NCI-H128 (cell line): ENCODE measurements at regions not wholly inside any gene's neighbourhood (a gene's known extent, or its start where the extent isn't known, plus 50 kb on each side); places are given as distances from the start of the nearest gene placed in this dataset.
"Not testable (repeated sequence)": the region's sequence is repeated elsewhere in the genome, so short reads cannot be mapped to it uniquely, and the experiment has no call there.

Experiments
- DNase-seq: peaks from one replicate; lab custom pipeline; 2025; ENCODE audit not compliant: unreplicated experiment; lab: John Stamatoyannopoulos, UW

DNA sequence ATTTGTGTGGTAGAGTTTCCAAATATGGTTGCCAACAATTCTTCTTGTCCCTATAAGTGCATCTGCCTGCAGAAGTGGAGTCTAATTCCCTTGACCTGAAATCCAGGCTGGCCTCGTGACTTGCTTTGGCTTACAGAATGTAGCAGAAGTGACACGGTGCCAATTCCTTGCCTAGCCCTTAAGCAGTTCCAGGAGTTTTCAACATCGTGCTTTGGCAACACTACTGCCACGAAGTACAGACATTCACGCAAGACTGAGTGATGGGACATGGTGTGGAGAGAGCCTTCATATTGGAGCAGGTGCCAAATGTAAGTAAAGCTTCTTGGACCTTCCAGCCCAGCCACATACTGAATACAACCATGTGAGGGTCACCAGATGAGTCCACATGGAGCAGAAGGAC lies 92.9 kb upstream of the NEK6 start:
- no peak for DNase-seq

DNA sequence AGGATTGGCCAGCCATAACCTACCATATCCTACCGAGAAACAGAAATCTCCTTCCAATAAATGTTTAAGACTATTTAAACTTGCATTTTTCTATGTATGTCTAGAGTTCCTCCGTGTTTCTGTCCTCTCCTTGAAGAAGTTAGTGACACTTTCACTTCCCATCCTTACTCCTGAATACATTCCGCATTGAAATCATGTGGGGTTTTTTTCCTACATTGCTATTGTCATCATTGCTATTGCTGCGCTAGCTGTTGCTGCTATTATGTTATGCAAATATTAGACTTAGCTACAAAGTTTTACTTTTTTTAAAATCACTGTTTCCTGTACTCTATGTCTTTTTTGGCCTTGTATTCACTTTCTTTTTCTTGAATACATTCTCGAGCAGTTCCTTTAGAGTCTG lies 83.3 kb upstream of the NEK6 start:
- no peak for DNase-seq

DNA sequence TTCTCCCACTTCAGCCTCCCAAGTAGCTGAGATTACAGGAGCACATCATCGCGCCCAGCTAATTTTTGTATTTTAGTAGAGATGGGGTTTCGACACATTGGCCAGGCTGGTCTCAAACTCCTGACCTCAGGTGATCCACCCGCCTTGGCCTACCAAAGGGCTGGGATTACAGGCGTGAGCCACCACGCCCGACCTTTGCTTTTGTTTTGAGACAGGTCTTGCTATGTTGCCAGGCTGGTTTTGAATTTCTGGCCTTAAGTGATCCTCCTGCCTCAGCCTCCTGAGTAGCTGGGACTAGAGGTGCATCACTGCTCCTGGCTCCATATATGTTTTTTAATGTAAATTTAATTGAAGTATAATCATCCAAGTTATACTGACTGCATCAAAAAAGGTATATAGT lies 80.2 kb upstream of the NEK6 start:
- DNase-seq: not testable (repeated sequence)

DNA sequence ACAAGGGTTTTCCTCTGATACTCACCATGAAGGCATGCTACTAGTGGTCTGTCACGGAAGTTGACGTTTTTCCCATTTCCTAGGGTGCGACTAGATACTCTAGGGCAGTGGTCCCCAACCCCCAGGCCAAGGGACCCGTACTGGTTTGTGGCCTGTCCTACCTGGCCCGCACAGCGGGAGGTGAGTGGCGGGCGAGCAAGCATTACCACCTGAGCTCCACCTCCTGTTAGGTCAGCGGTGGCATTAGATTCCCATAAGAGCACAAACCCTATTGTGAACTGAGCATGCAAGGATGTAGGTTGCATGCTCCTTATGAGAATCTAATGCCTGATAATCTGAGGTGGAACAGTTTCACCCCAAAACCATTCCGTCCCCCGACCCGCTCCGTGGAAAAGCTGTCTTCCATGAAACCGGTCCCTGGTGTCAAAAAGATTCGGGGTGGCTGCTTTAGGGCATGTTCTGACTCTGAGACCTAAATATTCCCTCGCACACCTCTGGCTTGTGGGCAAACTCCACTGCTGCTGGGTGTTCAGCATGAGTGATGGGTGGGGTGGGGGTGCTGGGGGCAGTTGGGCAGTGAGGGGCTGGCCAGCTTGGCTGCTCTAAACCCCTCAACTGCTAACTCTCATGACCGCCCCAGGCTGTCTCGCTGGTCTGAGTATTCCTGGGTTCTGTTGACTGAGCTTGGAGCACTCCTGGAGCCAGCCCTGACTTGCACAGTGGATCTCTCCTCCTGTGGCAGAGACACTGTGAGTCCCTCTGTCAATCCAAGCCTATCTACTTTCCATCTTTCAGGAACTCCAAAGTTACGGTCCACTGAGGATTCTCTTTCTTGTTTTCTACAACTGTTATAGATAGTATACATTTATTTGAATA lies 78.3 kb upstream of the NEK6 start:
- no peak for DNase-seq

DNA sequence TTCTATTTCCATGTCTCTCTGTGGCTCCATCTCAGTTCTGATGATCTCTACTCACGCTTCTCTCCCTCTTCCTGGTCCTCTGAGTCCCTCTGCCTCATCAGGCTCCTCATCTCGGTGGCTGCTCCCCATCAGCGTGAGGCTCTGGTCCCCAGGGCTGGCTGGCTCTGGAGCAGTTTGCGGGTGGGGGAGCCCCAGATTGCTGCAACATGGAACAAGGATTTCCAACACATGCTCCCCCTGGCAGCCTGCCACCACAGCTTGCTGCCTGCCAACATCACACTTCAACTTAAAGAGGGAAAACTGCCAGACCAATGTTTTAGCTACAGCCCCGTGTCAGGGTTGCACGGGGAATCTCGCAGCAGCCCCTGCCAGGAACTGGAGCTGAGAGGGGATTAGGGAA lies 77.2 kb upstream of the NEK6 start:
- peak; percentile 82 for DNase-seq

DNA sequence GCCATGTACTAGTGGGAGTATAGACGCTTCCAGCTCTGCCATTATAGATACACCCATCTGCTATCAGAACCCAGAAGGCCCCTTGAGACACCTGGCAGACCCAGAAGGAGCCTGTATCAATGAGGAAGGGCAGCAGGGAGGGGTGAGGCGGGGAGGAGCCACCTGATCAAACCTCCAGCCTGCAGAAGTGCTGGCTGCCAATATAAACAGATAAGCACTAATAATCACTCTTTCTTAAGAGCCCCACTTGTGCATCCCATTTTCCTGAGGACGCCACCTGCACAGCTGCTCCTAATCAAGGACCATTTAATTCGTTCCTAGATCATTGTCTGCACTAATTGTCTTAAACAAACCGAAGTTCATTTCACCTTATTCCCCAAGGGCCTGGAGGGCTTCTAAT lies 75.0 kb upstream of the NEK6 start:
- peak; percentile 23 for DNase-seq

DNA sequence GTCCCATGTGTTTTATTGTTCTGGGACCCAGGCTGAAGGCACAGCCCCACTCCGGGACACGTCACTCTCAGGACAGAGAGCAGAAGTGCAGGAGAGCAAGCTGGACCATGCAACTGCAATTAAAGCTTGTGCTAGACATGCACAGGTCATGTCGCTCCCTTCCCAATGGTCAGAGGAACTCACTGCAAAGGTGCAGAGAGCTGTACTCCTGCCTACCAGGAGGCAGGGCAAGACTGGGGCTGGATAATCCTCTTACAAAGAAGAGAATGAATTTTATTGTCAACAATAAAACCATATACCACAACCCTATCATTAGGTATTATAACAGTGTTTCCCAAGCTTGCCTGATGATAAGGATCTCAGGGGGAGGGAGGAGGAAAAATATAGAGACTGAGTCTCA lies 74.0 kb upstream of the NEK6 start:
- DNase-seq: no peak

DNA sequence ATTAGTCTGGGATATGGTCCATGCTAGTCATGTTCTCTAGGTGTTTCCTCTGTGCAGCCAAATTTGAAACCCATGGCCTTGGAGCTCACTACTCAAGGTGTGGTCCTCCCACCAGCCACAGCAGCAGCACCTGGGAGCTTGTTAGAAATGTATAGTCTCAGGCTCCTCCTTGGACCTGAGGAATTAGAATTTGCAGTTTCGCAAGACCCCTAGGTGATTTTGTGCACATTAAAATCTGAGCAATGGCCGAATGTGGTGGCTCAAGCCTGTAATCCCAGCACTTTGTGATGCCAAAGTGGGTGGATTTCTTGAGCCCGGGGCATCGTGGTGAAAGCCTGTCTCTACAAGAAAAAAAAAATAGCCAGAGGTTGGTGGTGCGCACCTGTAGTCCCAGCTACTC lies 72.3 kb upstream of the NEK6 start:
- no peak for DNase-seq

DNA sequence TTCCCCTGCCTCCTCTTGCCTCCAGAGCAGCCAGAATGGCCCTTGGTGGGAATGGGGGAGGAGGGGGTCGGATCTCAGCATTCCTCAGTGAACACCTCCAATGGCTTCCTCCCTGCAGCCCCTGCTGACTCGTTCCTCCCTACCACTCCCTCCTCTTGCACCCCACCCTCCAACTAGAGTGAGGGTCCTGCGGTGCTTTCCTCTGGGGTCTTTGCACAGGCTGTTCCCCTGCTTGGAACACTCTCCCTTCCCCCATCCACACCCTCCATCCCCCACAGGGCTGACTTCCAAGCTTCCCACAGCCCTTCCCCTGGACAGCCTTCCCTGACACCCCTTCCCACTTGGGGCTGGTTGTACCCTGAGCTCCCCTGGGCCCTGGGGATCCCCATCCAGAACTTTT lies 70.4 kb upstream of the NEK6 start:
- no peak for DNase-seq

DNA sequence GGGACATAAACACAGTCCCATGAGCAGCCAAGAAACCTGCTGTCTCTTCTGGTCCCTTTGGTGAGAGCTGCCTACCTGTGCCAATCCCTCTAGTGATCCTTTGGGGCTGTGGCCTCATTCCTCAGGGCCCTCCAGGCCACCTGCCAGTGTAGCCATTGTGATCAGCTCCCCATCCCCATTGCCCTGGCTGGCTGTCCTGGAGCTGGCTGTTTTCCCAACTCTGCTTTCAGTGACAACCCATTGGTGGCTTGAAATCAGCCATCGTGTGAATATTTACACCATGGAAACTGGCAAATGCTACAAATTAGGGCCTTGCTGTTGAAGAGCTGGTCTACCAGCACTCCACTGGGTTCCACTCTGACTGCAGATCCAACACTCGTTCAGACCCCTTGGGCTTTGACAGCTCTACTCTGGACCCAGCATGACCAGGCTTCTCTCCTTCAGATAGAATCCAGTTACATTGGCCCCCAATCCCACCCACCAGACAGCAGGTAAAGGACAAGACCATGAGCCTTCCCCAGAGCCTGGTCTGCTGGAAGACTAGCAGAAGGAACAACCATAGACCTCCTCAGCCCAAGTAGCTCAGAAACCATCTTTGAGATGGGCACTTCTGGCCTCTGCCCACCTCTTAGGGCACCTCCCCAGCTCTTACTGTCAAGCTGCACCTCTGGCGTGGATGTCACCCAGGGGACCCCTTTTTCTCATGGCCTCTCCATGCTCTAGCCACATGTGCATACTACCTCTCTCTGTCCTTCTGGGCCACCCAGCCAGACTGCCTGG lies 69.2 kb upstream of the NEK6 start:
- no peak for DNase-seq

DNA sequence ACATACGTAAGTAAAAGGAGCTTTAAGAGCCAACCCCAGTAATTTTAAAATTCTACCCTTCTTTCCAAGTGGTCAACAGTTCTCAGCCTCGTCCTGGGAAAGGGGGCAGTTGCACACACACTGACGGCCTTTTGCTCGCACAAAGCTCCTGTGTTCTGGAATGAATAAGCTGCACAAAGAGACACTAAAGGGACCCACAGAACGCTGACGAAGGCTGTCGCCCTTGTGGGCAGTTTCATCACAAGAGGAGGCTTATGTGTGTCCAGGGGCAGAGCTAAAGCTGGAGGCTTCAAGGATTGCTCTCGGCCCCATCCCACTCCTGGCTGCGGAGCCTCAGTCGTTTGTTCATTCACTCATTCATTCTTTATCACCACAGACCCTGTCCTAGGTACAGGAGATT lies 67.0 kb upstream of the NEK6 start:
- DNase-seq: no peak

DNA sequence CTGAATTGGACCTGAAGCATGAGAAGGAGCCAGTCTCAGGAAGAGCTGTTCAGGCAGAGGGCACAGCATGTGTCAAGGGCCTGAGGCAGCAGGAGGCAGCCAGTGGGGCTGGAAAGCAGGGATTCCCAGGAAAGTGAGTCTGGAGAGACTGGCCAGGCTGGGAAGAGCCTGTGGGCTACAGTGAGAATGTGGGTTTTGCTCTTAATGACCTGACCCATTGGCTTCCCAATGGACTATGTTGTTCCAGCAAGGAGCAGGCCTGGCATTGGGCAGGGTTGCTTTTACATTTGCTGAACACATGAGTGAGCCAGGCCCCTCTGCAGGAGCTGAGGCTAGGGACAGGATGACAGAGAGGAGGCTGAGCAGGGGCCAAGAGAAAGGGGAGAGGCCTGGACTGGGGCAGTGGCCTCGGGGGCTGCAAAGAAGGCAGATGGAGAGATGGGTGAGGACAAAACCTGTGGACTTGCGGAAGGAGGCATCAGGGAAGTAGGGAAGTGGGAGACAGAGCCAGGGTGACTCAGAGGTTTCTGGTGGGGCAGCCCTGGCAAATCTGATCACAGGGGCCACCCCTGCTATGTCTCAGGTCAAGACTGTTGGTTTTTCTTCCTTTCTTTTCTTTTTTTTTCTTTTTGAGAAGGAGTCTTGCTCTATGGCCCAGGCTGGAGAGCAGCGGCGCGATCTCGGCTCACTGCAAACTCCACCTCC lies 65.9 kb upstream of the NEK6 start:
- no peak for DNase-seq

DNA sequence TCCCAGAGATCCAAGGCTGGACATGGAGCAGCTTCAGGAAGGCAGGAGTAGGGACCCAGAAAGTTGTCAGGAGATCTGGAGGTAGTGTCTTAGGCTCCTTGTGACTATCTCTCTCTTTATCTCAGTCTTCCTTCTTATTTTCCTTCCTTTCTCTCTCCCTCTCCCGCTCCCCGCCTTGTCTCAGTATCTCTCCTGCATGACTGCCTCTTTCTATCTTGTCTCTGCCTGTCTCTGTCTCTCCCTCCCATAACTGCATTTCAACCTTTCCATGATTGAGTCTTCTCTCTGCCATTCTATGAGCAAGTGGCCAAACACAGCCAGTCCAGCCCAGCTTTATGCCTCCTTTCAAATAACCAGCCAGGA lies 61.0 kb upstream of the NEK6 start:
- DNase-seq: no peak

DNA sequence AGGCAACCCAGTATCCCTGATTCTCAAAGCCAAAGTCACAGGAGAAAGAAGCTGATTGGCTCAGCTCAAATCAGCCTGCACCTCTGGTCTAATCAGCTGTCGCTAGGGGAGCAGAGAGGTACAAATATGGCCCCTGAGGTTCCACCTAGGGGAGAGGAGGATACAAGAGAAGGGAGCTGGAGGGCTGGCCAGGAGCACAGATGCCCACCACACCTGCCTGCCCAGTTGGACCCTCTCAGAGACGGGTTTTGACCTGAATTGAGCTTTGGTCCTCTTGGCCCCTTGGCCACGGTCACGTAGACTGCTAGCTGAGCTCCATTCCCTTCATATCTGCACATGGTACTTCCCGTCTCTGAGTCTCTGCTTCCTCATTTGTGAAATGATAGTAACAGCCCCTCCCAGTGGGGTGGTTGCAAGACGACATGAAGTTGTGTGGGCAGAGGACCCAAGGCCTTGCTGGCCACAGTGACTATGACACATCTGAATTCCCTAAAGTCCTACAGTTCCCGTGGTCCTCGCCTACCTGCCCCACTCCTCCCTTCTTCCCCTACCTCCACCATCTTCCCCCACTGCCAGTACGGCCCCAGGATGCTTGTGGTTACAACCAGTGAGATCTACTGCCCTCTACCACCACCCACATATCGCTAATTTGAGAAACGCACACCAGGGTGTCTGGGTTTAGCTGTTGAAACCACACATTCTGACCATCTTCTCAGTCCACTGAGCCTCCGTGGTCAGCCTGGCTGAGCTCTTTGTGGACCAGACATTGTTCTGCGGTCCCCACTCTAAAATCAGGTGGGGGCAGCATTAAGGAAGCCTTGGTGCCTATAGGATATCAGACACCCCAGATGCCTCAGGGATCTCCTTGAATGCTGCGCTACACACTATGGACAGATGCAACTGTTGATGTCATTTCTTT lies 60.3 kb upstream of the NEK6 start:
- DNase-seq: no peak

DNA sequence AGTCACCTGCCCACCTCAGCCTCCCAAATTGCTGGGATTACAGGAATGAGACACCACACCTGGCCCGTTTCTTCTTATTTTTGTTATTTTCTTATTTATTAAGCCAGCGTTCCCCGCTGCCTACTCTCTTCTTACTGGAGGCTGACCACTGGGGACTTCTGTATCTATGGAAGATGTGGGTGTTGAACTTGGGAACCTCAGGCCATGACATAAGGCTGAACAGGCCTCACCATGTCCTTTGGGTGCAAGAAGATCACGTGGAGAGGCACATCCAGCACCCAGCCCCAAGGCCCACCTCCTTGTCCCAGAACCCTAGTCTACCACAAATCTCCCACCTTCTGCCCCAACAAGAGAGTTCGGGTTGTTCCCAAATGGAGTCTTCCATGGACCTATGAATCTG lies 59.4 kb upstream of the NEK6 start:
- no peak for DNase-seq

DNA sequence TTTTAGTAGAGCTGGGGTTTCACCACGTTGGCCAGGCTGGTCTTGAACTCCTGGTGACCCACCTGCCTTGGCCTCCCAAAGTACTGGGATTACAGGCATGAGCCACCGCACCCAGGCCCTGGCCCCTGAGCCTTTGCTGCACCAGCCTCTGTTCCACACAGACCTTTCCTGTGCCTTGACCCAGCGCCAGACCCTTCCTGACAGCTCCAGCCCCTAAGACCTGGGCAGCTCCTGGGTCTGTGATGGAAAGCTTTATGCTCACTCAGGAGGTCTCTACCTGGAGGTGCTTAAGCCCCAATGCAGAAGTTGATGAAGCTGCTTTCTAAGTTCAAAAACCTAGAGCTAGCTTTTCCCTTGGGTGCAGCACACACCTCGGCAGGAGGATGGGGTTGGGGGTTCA lies 58.8 kb upstream of the NEK6 start:
- no peak for DNase-seq

DNA sequence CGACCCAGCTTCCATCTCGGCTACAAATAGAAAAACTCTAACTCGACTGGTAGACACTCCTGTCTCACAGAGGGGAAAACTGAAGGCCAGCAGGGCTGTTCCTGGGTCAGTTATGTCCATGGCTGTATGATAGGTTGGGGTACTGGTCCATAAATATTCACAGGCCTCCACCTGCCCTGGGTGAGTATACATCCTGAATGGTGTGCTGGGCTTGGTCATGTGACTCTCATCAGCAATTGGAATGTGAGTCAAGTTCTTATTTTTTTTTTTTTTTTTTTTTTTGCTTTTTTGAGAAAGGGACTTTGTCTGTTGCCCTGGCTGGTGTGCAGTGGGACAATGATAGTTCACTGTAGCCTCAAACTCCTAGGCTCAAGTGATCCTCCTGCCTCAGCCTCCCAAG lies 58.3 kb upstream of the NEK6 start:
- DNase-seq: no peak

DNA sequence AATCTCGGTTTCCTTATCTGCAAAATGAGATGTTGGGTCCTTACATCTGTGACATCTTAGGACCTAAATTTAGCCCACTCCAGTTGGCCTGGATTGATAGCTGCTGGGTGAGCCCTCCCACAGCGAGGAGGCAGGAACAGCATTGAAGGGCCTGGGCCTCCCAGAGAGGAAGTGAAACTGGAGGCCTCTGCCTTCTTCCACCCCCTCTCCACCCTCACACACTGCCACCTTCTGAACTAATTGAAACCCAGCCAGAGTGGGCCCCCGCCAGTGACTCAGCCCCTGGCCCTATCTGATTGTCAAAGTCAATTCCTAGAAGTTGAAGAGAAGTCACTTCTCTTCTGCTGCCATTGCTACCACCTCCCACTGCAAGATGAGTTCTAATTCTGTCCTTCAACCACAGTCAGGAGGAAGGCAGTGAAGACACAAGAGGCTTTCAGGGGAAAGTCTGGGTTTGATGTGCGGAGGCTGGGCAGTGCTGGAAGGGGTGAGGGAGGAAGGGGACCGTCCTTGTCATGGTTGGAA lies 55.2 kb upstream of the NEK6 start:
- no peak for DNase-seq

DNA sequence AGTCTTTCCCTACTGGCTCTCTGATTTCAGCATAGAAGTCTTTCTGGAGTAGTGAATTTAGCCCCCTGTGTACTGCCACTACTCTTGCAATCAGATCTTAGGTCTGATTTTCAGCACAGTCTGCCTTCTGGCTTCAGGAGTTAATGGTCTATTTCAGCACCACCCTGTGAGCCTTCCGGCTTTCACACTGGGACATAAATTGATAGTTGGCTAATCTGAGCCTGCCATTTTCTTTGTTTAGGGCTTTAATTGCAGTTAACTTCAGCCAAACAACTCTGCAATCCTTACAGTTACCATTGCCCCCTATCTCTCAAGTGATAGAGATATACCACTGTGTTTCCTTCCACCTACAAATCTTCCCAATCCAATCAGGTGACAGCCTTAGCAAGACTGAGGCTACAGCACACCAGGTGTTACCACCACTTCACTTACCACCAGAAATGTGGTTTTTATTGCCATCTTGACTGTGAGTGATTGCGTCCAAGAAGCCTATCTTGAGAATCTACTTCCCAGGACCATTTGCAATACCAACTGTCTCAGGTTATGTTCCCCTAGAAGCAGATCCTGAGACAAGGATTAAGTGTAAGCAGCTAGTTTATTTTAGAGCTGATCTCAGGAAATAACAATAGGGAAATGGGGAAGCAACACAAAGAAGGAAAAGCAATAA lies 51.9 kb upstream of the NEK6 start:
- no peak for DNase-seq

DNA sequence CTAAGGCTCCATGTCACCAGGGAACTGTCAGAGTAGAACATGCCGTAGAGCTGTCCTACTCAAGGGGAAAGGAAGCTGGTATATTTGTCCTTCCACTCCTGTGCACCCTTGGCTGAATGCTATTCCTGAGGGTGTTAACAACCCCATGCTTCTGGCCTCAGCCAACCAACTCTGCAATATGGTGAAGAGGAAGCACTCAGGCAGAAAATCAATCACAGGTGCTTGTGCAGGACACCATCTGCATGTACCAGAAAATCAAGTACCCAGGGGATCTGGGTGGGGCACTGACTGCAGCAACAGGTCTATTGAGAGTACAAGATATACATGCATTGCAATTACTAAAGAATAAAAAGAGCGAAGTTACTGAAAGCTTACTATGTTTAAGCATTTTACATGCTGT lies 51.4 kb upstream of the NEK6 start:
- DNase-seq: no peak
